H1 (cell line): ENCODE measurements at regions not wholly inside any gene's neighbourhood (a gene's known extent, or its start where the extent isn't known, plus 50 kb on each side); places are given as distances from the start of the nearest gene placed in this dataset.

Experiments
- EGR1 ChIP-seq: IDR thresholded peaks from 2 replicates; pipeline ENCODE4 v1.6.1; 2011; ENCODE audit warnings: low read depth, low read length, borderline replicate concordance
- JUN ChIP-seq: IDR thresholded peaks from 2 replicates; pipeline ENCODE4 v1.6.1; 2011; ENCODE audit warnings: low read depth, mild to moderate bottlenecking, improper control_type of control experiment, low read length
- MAFK ChIP-seq: IDR thresholded peaks from 2 replicates; pipeline ENCODE4 v1.6.1; 2012; ENCODE audit warnings: low read depth, mild to moderate bottlenecking, improper control_type of control experiment, low read length
- NANOG ChIP-seq: IDR thresholded peaks from 2 replicates; pipeline ENCODE4 v1.6.1; 2011; ENCODE audit warnings: low read length, low read depth, mild to moderate bottlenecking, inconsistent platforms; ENCODE audit not compliant: insufficient read depth, poor library complexity, severe bottlenecking
- POLR2A ChIP-seq, 2 experiments: IDR thresholded peaks; 1 replicate in 1 of 2; 2 replicates in 1 of 2; pipeline ENCODE4 v1.6.1; 2011; ENCODE audit warnings: low read depth in 2 of 2, low read length in 2 of 2, mild to moderate bottlenecking in 2 of 2; ENCODE audit errors: control extremely low read depth in 1 of 2
- YY1 ChIP-seq: IDR thresholded peaks from 2 replicates; pipeline ENCODE4 v1.6.1; 2011; ENCODE audit warnings: low read depth, mild to moderate bottlenecking, low read length
- ZNF274 ChIP-seq: IDR thresholded peaks from 2 replicates; pipeline ENCODE4 v1.7.0; 2012; ENCODE audit warnings: low read length, borderline replicate concordance; ENCODE audit errors: extremely low read depth
- TF ChIP-seq, protein P1 (sequence below), 3 experiments: IDR thresholded peaks; 1 replicate in 2 of 3; 2 replicates in 1 of 3; pipeline versions ENCODE4 v1.5.1 to v1.6.1; 2011; ENCODE audit warnings: low read length in 3 of 3, mild to moderate bottlenecking in 3 of 3, inconsistent platforms in 2 of 3, low read depth in 1 of 3, moderate library complexity in 1 of 3; ENCODE audit not compliant: insufficient read depth in 1 of 3; ENCODE audit errors: control extremely low read depth in 1 of 3
- TF ChIP-seq, protein P2 (sequence below): IDR thresholded peaks from 2 replicates; pipeline ENCODE4 v1.6.1; 2012; ENCODE audit warnings: inconsistent platforms

DNA sequence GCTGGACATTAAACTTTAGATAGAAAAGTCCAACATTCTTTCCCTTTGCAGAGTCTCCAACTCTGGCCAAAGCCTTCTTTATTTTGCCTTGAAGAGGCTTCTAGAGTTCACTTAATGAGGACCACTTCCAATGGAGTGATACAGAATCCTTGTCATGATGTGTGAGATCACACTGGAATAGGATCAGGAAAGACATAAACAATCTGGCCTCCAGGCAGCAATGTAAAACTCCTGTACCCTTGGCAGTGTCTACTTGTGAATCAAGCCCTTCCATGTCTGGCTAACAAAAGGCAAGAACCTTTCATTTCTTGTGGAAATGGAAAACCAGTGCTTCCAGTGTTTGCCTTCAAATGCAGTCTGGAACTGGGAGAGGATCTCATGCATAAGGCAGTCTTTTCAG lies 56.5 kb upstream of the FIBIN start:
- TF ChIP-seq YY1 (no peak), MAFK (no peak), POLR2A (IDR thresholded peaks at IDR 0.05; ENCODE audit: control extremely low read depth in 1 of 2, low read depth in 2 of 2, low read length in 2 of 2) (no peak), JUN (no peak), EGR1 (no peak), ZNF274 (no peak), NANOG (no peak)
- TF ChIP-seq, protein P1, sequence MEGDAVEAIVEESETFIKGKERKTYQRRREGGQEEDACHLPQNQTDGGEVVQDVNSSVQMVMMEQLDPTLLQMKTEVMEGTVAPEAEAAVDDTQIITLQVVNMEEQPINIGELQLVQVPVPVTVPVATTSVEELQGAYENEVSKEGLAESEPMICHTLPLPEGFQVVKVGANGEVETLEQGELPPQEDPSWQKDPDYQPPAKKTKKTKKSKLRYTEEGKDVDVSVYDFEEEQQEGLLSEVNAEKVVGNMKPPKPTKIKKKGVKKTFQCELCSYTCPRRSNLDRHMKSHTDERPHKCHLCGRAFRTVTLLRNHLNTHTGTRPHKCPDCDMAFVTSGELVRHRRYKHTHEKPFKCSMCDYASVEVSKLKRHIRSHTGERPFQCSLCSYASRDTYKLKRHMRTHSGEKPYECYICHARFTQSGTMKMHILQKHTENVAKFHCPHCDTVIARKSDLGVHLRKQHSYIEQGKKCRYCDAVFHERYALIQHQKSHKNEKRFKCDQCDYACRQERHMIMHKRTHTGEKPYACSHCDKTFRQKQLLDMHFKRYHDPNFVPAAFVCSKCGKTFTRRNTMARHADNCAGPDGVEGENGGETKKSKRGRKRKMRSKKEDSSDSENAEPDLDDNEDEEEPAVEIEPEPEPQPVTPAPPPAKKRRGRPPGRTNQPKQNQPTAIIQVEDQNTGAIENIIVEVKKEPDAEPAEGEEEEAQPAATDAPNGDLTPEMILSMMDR (IDR thresholded peaks at IDR 0.05; ENCODE audit: control extremely low read depth in 1 of 3, insufficient read depth in 1 of 3, low read depth in 1 of 3, low read length in 3 of 3), result no peak
- TF ChIP-seq, protein P2, sequence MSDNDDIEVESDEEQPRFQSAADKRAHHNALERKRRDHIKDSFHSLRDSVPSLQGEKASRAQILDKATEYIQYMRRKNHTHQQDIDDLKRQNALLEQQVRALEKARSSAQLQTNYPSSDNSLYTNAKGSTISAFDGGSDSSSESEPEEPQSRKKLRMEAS, result no peak
